Ramos (cell line): ENCODE measurements at regions not wholly inside any gene's neighbourhood (a gene's known extent, or its start where the extent isn't known, plus 50 kb on each side); places are given as distances from the start of the nearest gene placed in this dataset.

Source experiments
- in situ Hi-C: fragments of 300-500 bp; cut with MboI; formaldehyde crosslinking; loops from one replicate; pipeline ENCODE4 v1.14.3; 2022; ENCODE audit warnings: low sequenced_read_pairs; ENCODE audit not compliant: unreplicated experiment

GRCh38 chr6:145329257-145329656, 406.1 kb downstream of the EPM2A start:
- in situ Hi-C loops, result no loop called here

GRCh38 chr6:145331066-145331465, 404.3 kb downstream of the EPM2A start:
- in situ Hi-C loops, result no loop called here

- in situ Hi-C loops, result no loop called here
Measured at GRCh38 chr6:145332011-145332410, 403.3 kb downstream of the EPM2A start.

- in situ Hi-C loops, result no loop called here
Measured at GRCh38 chr6:145336119-145336518, 399.2 kb downstream of the EPM2A start.

- in situ Hi-C loops, result no loop called here
Measured at GRCh38 chr6:145339089-145339488, 396.2 kb downstream of the EPM2A start.

- in situ Hi-C loops, result no loop called here
Measured at GRCh38 chr6:145340256-145340655, 395.1 kb downstream of the EPM2A start.

GRCh38 chr6:145345094-145345493, 390.2 kb downstream of the EPM2A start:
- in situ Hi-C loops, result no loop called here

- in situ Hi-C loops, result no loop called here
Measured at GRCh38 chr6:145347216-145347615, 388.1 kb downstream of the EPM2A start.

GRCh38 chr6:145349950-145350510, 385.3 kb downstream of the EPM2A start:
- in situ Hi-C loops, result no loop called here

GRCh38 chr6:145350928-145351327, 384.4 kb downstream of the EPM2A start:
- in situ Hi-C loops, result no loop called here

- in situ Hi-C loops, result no loop called here
Measured at GRCh38 chr6:145352382-145353080, 382.8 kb downstream of the EPM2A start.

- in situ Hi-C loops, result no loop called here
Measured at GRCh38 chr6:145360865-145361264, 374.5 kb downstream of the EPM2A start.

- in situ Hi-C loops, result no loop called here
Measured at GRCh38 chr6:145367149-145367548, 368.2 kb downstream of the EPM2A start.

GRCh38 chr6:145368075-145368474, 367.2 kb downstream of the EPM2A start:
- in situ Hi-C loops, result no loop called here

GRCh38 chr6:145370559-145370958, 364.8 kb downstream of the EPM2A start:
- in situ Hi-C loops, result no loop called here

- in situ Hi-C loops, result no loop called here
Measured at GRCh38 chr6:145372671-145373151, 362.6 kb downstream of the EPM2A start.

GRCh38 chr6:145373826-145374225, 361.5 kb downstream of the EPM2A start:
- in situ Hi-C loops, result no loop called here

GRCh38 chr6:145374570-145374969, 360.8 kb downstream of the EPM2A start:
- in situ Hi-C loops, result no loop called here

GRCh38 chr6:145375502-145375901, 359.8 kb downstream of the EPM2A start:
- in situ Hi-C loops, result no loop called here

- in situ Hi-C loops, result no loop called here
Measured at GRCh38 chr6:145380186-145380585, 355.1 kb downstream of the EPM2A start.

GRCh38 chr6:145381941-145382340, 353.4 kb downstream of the EPM2A start:
- in situ Hi-C loops, result no loop called here

- in situ Hi-C loops, result no loop called here
Measured at GRCh38 chr6:145383428-145383827, 351.9 kb downstream of the EPM2A start.
